H1 (cell line): ENCODE measurements at regions not wholly inside any gene's neighbourhood (a gene's known extent, or its start where the extent isn't known, plus 50 kb on each side); places are given as distances from the start of the nearest gene placed in this dataset.

ENCODE experiments used
- BACH1 ChIP-seq: IDR thresholded peaks from 2 replicates; pipeline ENCODE4 v1.6.1; 2012; ENCODE audit warnings: low read length, improper control_type of control experiment
- BCL11A ChIP-seq, 2 experiments: IDR thresholded peaks; one replicate each; pipeline ENCODE4 v1.6.1; 2011; ENCODE audit warnings: low read depth in 2 of 2, low read length in 2 of 2, mild to moderate bottlenecking in 2 of 2
- CHD1 ChIP-seq: IDR thresholded peaks from 2 replicates; pipeline ENCODE4 v1.6.1; 2012; ENCODE audit warnings: low read depth, low read length, improper control_type of control experiment
- CHD7 ChIP-seq: fragments of 300-600 bp; sonication (generic); IDR thresholded peaks from 2 replicates; pipeline ENCODE4 v1.7.1; 2012; ENCODE audit warnings: low read length, moderate library complexity, mild to moderate bottlenecking, inconsistent platforms; ENCODE audit not compliant: insufficient replicate concordance
- EP300 ChIP-seq, 2 experiments: IDR thresholded peaks; 1 replicate in 1 of 2; 2 replicates in 1 of 2; pipeline ENCODE4 v1.6.1; 2011 to 2012; ENCODE audit warnings: low read depth in 2 of 2, low read length in 2 of 2, mild to moderate bottlenecking in 2 of 2, borderline replicate concordance in 1 of 2, inconsistent platforms in 1 of 2, moderate library complexity in 1 of 2
- KDM1A ChIP-seq: fragments of 200-600, 300-600 bp; sonication (generic); IDR thresholded peaks from 2 replicates; pipeline ENCODE4 v1.7.1; 2016; ENCODE audit warnings: mild to moderate bottlenecking, low read length, borderline replicate concordance
- RNF2 ChIP-seq: fragments of 200-900, 300-1000 bp; sonication (generic); IDR thresholded peaks from 2 replicates; pipeline ENCODE4 v1.7.1; 2016; ENCODE audit warnings: borderline replicate concordance, low read depth, mild to moderate bottlenecking, antibody characterized with exemption, low read length; ENCODE audit not compliant: poor library complexity, severe bottlenecking; ENCODE audit errors: missing control alignments
- SP4 ChIP-seq: IDR thresholded peaks from 2 replicates; pipeline ENCODE4 v1.6.1; 2012; ENCODE audit warnings: low read length, inconsistent platforms
- TAF1 ChIP-seq: IDR thresholded peaks from 2 replicates; pipeline ENCODE4 v1.6.1; 2011; ENCODE audit warnings: mild to moderate bottlenecking, low read depth, low read length
- TBP ChIP-seq: IDR thresholded peaks from 2 replicates; pipeline ENCODE4 v1.6.1; 2011; ENCODE audit warnings: low read depth, low read length, improper control_type of control experiment

GRCh38 chr2:226669249-226669648 lies 130.4 kb downstream of the IRS1 start (continued):
- no peak for TF ChIP-seq CHD7
- no peak for TF ChIP-seq SP4
- no peak for TF ChIP-seq BACH1
- TF ChIP-seq TAF1, result no peak
- no peak for TF ChIP-seq BCL11A (IDR thresholded peaks at IDR 0.05; ENCODE audit: low read depth in 2 of 2, low read length in 2 of 2)
- TF ChIP-seq EP300 (IDR thresholded peaks at IDR 0.05; ENCODE audit: borderline replicate concordance in 1 of 2, low read depth in 2 of 2, low read length in 2 of 2), result no peak
- TF ChIP-seq RNF2, result no peak
- no peak for TF ChIP-seq TBP
- no peak for TF ChIP-seq CHD1
- no peak for TF ChIP-seq KDM1A
